Sigmoid colon (tissue), 4 donors: ENCODE measurements at regions not wholly inside any gene's neighbourhood (a gene's known extent, or its start where the extent isn't known, plus 50 kb on each side); places are given as distances from the start of the nearest gene placed in this dataset.

Experiments used
- CTCF ChIP-seq, 4 experiments: fragments of 450-650 bp in 3 of 4; fragments of 200-600 bp in 1 of 4; IDR thresholded peaks; one replicate each; pipeline ENCODE4 v1.5.1; 2016 to 2019; ENCODE audit warnings: antibody characterized with exemption in 4 of 4, mild to moderate bottlenecking in 3 of 4, moderate library complexity in 2 of 4
- EP300 ChIP-seq, 4 donors: sonication (generic); formaldehyde crosslinking; IDR thresholded peaks; one replicate each; pipeline ENCODE4 v1.6.1; 2017; ENCODE audit warnings: antibody characterized with exemption in 4 of 4
- POLR2A ChIP-seq, 2 donors: fragments of 450-650 bp; IDR thresholded peaks; one replicate each; pipeline ENCODE4 v1.6.1; 2016; ENCODE audit warnings: antibody characterized with exemption in 2 of 2, mild to moderate bottlenecking in 2 of 2, moderate library complexity in 2 of 2
- POLR2AphosphoS5 ChIP-seq, 4 donors: sonication (generic); formaldehyde crosslinking; IDR thresholded peaks; one replicate each; pipeline ENCODE4 v1.6.1; 2017; ENCODE audit warnings: antibody characterized with exemption in 4 of 4

- TF ChIP-seq CTCF (IDR thresholded peaks at IDR 0.05) (no peak), POLR2A (IDR thresholded peaks at IDR 0.05) (no peak), EP300 (IDR thresholded peaks at IDR 0.05) (no peak), POLR2AphosphoS5 (IDR thresholded peaks at IDR 0.05) (peak in 1 of 4 donors; percentile 2)
Observed at GRCh38 chr7:28301148-28301641, 111.1 kb upstream of the CREB5 start.
